ENCODE measurements at regions not wholly inside any gene's neighbourhood (a gene's known extent, or its start where the extent isn't known, plus 50 kb on each side); places are given as distances from the start of the nearest gene placed in this dataset.

DNA sequence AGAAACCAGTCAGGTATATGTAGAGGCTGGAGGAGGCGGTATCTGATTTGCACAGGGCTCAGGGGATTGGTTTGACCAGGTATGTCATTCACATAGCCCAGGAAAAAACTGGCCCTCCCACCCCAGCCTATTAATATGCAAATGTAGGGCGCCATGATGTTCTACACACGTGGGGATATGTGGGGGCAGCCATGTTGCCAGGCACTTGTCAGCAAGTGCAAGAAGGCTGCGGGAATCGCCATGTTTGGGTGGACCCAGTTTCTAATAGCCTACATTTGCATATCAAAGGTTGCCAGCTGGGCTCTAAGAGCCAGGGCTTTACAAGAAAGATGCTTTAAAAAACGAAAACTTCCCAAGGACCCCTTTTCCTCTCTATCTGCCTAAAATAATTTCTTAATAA is 335.1 kb downstream of the SMARCA1 start:
- no peak for TF ChIP-seq CTCF (IDR thresholded peaks at IDR 0.05; ENCODE audit: low read depth, low read length, missing control alignments)
- no peak overlapping the region for H3K4me3 ChIP-seq (ENCODE audit: low read depth, low read length)
- no peak for DNase-seq (ENCODE audit: low read depth)

- no peak for TF ChIP-seq CTCF (IDR thresholded peaks at IDR 0.05; ENCODE audit: low read depth, low read length, missing control alignments)
- H3K4me3 ChIP-seq (ENCODE audit: low read depth, low read length), result no peak overlapping the region
- no peak for DNase-seq (ENCODE audit: low read depth)
These were observed 346.6 kb downstream of the SMARCA1 start for GRCh38 chrX:129176710-129177109.

- no peak overlapping the region for H3K4me3 ChIP-seq (ENCODE audit: low read depth, low read length)
- DNase-seq (ENCODE audit: low read depth), result no peak
- no peak for TF ChIP-seq CTCF (IDR thresholded peaks at IDR 0.05; ENCODE audit: low read depth, low read length, missing control alignments)
These were observed 362.2 kb downstream of the SMARCA1 start for GRCh38 chrX:129161108-129161507.

DNA sequence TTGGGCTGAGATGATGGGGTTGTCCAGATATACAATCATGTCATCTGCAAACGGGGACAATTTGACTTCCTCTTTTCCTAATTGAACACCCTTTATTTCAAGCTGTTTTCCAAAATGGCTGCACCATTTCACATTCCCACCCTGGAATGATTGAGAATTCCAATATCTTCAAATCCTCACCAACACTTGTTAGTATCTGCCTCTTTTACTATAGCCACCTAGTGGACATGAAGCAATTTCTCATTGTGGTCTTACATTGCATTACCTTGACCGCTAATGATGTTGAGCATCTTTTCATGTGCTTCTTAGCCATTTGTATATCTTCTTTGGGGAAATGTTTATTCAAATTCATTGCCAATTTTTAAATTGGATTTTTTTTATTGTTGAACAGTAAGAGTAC is 364.8 kb downstream of the SMARCA1 start:
- no peak overlapping the region for H3K4me3 ChIP-seq (ENCODE audit: low read depth, low read length)
- no peak for TF ChIP-seq CTCF (IDR thresholded peaks at IDR 0.05; ENCODE audit: low read depth, low read length, missing control alignments)
- no peak for DNase-seq (ENCODE audit: low read depth)

DNA sequence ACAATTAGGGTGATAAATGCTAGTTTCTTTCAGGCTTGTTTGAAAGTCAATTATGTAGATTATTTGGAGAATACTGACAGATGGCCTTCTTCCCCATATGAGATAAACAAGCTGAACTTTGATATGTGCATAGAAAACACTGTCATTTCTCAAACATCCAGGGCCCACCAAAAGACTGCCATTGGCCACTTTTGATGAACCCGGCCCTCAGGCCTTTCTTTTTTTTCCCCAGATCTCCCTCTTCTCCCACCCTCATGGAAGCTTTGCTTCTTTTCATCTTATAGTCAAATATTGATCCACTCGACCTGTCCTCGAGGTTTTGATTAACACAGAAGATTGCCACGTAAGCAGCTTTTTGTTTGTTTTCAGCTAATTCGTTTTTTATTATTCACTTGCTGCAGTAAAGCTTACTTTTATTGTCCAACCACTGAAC is 377.4 kb downstream of the SMARCA1 start:
- DNase-seq (ENCODE audit: low read depth), result no peak
- no peak for TF ChIP-seq CTCF (IDR thresholded peaks at IDR 0.05; ENCODE audit: low read depth, low read length, missing control alignments)
- H3K4me3 ChIP-seq (ENCODE audit: low read depth, low read length), result no peak overlapping the region

DNA sequence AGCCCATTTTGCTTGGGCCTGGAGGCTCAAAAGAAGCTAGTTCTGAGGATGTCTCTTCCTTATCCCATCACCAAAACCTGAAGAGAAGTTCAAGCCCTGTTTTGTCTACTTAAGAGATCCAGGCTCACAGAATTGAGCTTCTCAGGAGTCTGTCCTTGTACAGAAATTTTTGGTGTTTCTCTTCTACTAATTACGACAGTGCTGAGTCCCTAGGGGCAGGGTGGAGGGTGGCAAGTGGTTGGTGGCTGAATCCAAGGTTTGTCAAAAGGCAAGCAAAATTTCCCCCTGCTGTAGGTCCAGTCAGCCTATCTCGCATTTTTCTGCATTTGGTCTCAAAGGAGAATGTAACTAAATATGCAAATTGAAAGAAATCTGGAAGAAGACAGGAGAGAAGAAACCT is 377.9 kb downstream of the SMARCA1 start:
- no peak for TF ChIP-seq CTCF (IDR thresholded peaks at IDR 0.05; ENCODE audit: low read depth, low read length, missing control alignments)
- H3K4me3 ChIP-seq (ENCODE audit: low read depth, low read length), result no peak overlapping the region
- no peak for DNase-seq (ENCODE audit: low read depth)

GRCh38 chrX:129144172-129145038 is 378.9 kb downstream of the SMARCA1 start:
- no peak for TF ChIP-seq CTCF (IDR thresholded peaks at IDR 0.05; ENCODE audit: low read depth, low read length, missing control alignments)
- no peak overlapping the region for H3K4me3 ChIP-seq (ENCODE audit: low read depth, low read length)
- DNase-seq (ENCODE audit: low read depth), result no peak

Measured in GM12864 (cell line).